ENCODE measurements at regions not wholly inside any gene's neighbourhood (a gene's known extent, or its start where the extent isn't known, plus 50 kb on each side); places are given as distances from the start of the nearest gene placed in this dataset.

- no peak for DNase-seq (ENCODE audit: low spot score in 2 of 2)
- Histone ChIP-seq H3K4me1 (no peaks in the 10 kb centered on the region), H3K27ac (no peak overlapping the region), H3K9me3 (no peaks in the 10 kb centered on the region), H3K27me3 (peaks cover 29% of the 10 kb centered on the region), H3K36me3 (no peaks in the 10 kb centered on the region), H3K4me3 (no peak overlapping the region)
- WGBS: 58% methylated on average over 5 of the region's 6 CpGs
- TF ChIP-seq EP300 (IDR thresholded peaks at IDR 0.05) (no peak), POLR2A (IDR thresholded peaks at IDR 0.05) (no peak), POLR2AphosphoS5 (IDR thresholded peaks at IDR 0.05) (no peak), CTCF (IDR thresholded peaks at IDR 0.05) (no peak)
Measured at GRCh38 chr5:141800617-141801016, 77.6 kb downstream of the PCDH1 start.

- Histone ChIP-seq H3K36me3 (no peaks in the 10 kb centered on the region), H3K4me1 (no peaks in the 10 kb centered on the region), H3K4me3 (no peak overlapping the region), H3K27me3 (peaks cover 19% of the 10 kb centered on the region), H3K9me3 (no peaks in the 10 kb centered on the region), H3K27ac (no peak overlapping the region)
- TF ChIP-seq POLR2A (IDR thresholded peaks at IDR 0.05): no peak
- TF ChIP-seq POLR2AphosphoS5 (IDR thresholded peaks at IDR 0.05): no peak
- no peak for TF ChIP-seq CTCF (IDR thresholded peaks at IDR 0.05)
- no peak for TF ChIP-seq EP300 (IDR thresholded peaks at IDR 0.05)
- no peak for DNase-seq (ENCODE audit: low spot score in 2 of 2)
- 81% methylated on average over 7 of the region's 7 CpGs for WGBS
Measured at GRCh38 chr5:141799507-141800167, 78.6 kb downstream of the PCDH1 start.

- Histone ChIP-seq H3K4me1 (no peaks in the 10 kb centered on the region), H3K36me3 (no peaks in the 10 kb centered on the region), H3K4me3 (no peak overlapping the region), H3K27ac (no peak overlapping the region), H3K9me3 (no peaks in the 10 kb centered on the region), H3K27me3 (peaks cover 3% of the 10 kb centered on the region)
- DNase-seq (ENCODE audit: low spot score in 2 of 2): no peak
- TF ChIP-seq POLR2A (IDR thresholded peaks at IDR 0.05) (no peak), CTCF (IDR thresholded peaks at IDR 0.05) (no peak), POLR2AphosphoS5 (IDR thresholded peaks at IDR 0.05) (no peak), EP300 (IDR thresholded peaks at IDR 0.05) (no peak)
- WGBS: 0% methylated on average over 1 of the region's 1 CpG
Measured at GRCh38 chr5:141797425-141797824, 80.8 kb downstream of the PCDH1 start.

- Histone ChIP-seq H3K27ac (no peak overlapping the region), H3K4me3 (no peak overlapping the region), H3K4me1 (no peaks in the 10 kb centered on the region), H3K36me3 (no peaks in the 10 kb centered on the region), H3K27me3 (no peaks in the 10 kb centered on the region), H3K9me3 (no peaks in the 10 kb centered on the region)
- DNase-seq (ENCODE audit: low spot score in 2 of 2): no peak
- TF ChIP-seq POLR2A (IDR thresholded peaks at IDR 0.05): no peak
- TF ChIP-seq POLR2AphosphoS5 (IDR thresholded peaks at IDR 0.05): no peak
- TF ChIP-seq EP300 (IDR thresholded peaks at IDR 0.05): no peak
- no peak for TF ChIP-seq CTCF (IDR thresholded peaks at IDR 0.05)
- 97% methylated on average over 5 of the region's 5 CpGs for WGBS
Measured at GRCh38 chr5:141795421-141795820, 82.8 kb downstream of the PCDH1 start.

GRCh38 chr5:141793881-141794280 lies 84.3 kb downstream of the PCDH1 start:
- Histone ChIP-seq H3K9me3 (no peaks in the 10 kb centered on the region), H3K4me3 (no peak overlapping the region), H3K27ac (no peak overlapping the region), H3K4me1 (no peaks in the 10 kb centered on the region), H3K27me3 (no peaks in the 10 kb centered on the region), H3K36me3 (no peaks in the 10 kb centered on the region)
- WGBS: 65% methylated on average over 4 of the region's 4 CpGs
- no peak for DNase-seq (ENCODE audit: low spot score in 2 of 2)
- TF ChIP-seq CTCF (IDR thresholded peaks at IDR 0.05) (no peak), POLR2AphosphoS5 (IDR thresholded peaks at IDR 0.05) (no peak), POLR2A (IDR thresholded peaks at IDR 0.05) (no peak), EP300 (IDR thresholded peaks at IDR 0.05) (no peak)

Data from suprapubic skin (tissue), 4 donors.